Naive thymus-derived CD8-positive, alpha-beta T cell (primary cell): ENCODE measurements at regions not wholly inside any gene's neighbourhood (a gene's known extent, or its start where the extent isn't known, plus 50 kb on each side); places are given as distances from the start of the nearest gene placed in this dataset.

Experiments
- ATAC-seq, 2 donors: fragments of 150-1000 bp; cut with Tn5 transposase in 1 of 2; sonication (Bioruptor Pico), chemical (Tn5 transposase) in 1 of 2; 1 replicate in 1 of 2; 2 replicates in 1 of 2; pipeline ENCODE4 v1.10.0; 2021; ENCODE audit warnings: mild to moderate bottlenecking in 2 of 2, moderate library complexity in 2 of 2
- POLR2A ChIA-PET: fragments of 350-600 bp; sonication (Branson Sonifier 250); formaldehyde crosslinking; loops from one replicate; lab custom pipeline; 2021; ENCODE audit warnings: antibody characterized with exemption; lab: Charles Lee
- DNase-seq, 10 donors: peaks; one replicate each; pipeline versions ENCODE4 v3.0.0 to v3.0.0-alpha.2; 2020 to 2022
- H3K27ac Mint-ChIP-seq, 10 donors: one replicate each; pipeline ENCODE4 v1.8.0; 2020 to 2022; ENCODE audit warnings: mild to moderate bottlenecking in 10 of 10, mixed read lengths in 10 of 10, moderate library complexity in 4 of 10, inconsistent platforms in 1 of 10
- H3K27me3 Mint-ChIP-seq, 5 donors: one replicate each; pipeline ENCODE4 v1.8.0; 2021 to 2022; ENCODE audit warnings: mixed read lengths in 5 of 5
- H3K36me3 Mint-ChIP-seq, 3 donors: one replicate each; pipeline ENCODE4 v1.8.0; 2020 to 2022; ENCODE audit warnings: mixed read lengths in 3 of 3, mild to moderate bottlenecking in 2 of 3, inconsistent platforms in 1 of 3
- H3K4me1 Mint-ChIP-seq, 4 donors: one replicate each; pipeline ENCODE4 v1.8.0; 2021 to 2022; ENCODE audit warnings: mixed read lengths in 4 of 4
- H3K4me3 Mint-ChIP-seq, 10 donors: one replicate each; pipeline ENCODE4 v1.8.0; 2020 to 2022; ENCODE audit warnings: mild to moderate bottlenecking in 10 of 10, mixed read lengths in 10 of 10, moderate library complexity in 6 of 10, inconsistent platforms in 1 of 10
- H3K9me3 Mint-ChIP-seq, 9 donors: one replicate each; pipeline ENCODE4 v1.8.0; 2020 to 2022; ENCODE audit warnings: mixed read lengths in 9 of 9, mild to moderate bottlenecking in 3 of 9, inconsistent platforms in 1 of 9, moderate library complexity in 1 of 9

DNA sequence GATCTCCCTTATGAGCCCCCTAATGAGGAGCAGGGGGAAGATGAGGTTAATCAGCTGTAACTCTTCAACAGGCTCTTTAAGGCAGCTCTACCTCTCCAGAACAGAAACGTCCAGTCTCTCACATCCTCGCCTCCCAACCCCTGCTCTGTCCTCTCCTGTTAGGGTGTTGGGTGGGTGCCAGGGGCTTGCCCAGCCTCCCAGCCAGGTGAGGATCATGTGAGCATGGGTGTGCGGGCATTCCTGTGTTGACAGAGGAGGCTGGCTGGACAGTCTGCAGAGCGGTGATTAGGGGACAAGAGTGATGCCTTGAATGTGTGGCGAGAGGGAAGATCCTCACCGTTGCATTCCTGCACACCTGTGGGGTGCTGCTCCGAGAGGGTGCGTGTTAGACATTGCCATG lies 51.7 kb downstream of the CCDC180 start:
- Mint-ChIP-seq H3K27ac (no peak overlapping the region), H3K9me3 (no peaks in the 10 kb centered on the region), H3K4me3 (no peak overlapping the region), H3K36me3 (peaks cover 0 to 54% (median 29%) of the 10 kb centered on the region in 3 donors), H3K27me3 (no peaks in the 10 kb centered on the region), H3K4me1 (peaks cover 0 to 6% (median 2%) of the 10 kb centered on the region in 4 donors)
- no peak for ATAC-seq
- no peak for DNase-seq
- POLR2A ChIA-PET, result no interaction called here
